RWPE2 (cell line): ENCODE measurements at regions not wholly inside any gene's neighbourhood (a gene's known extent, or its start where the extent isn't known, plus 50 kb on each side); places are given as distances from the start of the nearest gene placed in this dataset.
A peak's percentile ranks its signal among the peaks of the same experiment; 100 is the strongest.

Experiments
- ATAC-seq: fragments of 200-7000 bp; cut with Tn5 transposase; 3 replicates; pipeline ENCODE4 v1.9.1; 2021; ENCODE audit warnings: low read depth
- DNase-seq: peaks from one replicate; pipeline ENCODE4 v3.0.0-alpha.2; 2020; ENCODE audit warnings: low spot score
- H3K27ac ChIP-seq: fragments of 450-650 bp; 2 replicates; pipeline ENCODE4 v1.5.1; 2017; ENCODE audit warnings: mild to moderate bottlenecking; ENCODE audit not compliant: poor library complexity, severe bottlenecking
- H3K27me3 ChIP-seq: fragments of 250-450 bp; sonication (Bioruptor Pico); 2 replicates; pipeline ENCODE4 v1.5.1; 2021; ENCODE audit warnings: mild to moderate bottlenecking, moderate library complexity; ENCODE audit not compliant: insufficient read depth, poor library complexity, severe bottlenecking
- H3K36me3 ChIP-seq: fragments of 250-450 bp; sonication (Bioruptor Pico); 2 replicates; pipeline ENCODE4 v1.5.1; 2020; ENCODE audit warnings: low read depth, mild to moderate bottlenecking, moderate library complexity
- H3K4me1 ChIP-seq: fragments of 250-450 bp; sonication (Bioruptor Pico); 2 replicates; pipeline ENCODE4 v1.5.1; 2021; ENCODE audit warnings: mild to moderate bottlenecking, moderate library complexity; ENCODE audit not compliant: insufficient read depth, poor library complexity, severe bottlenecking
- H3K4me3 ChIP-seq: fragments of 250-450 bp; sonication (Bioruptor Pico); 2 replicates; pipeline ENCODE4 v1.5.1; 2021; ENCODE audit warnings: mild to moderate bottlenecking, moderate library complexity; ENCODE audit not compliant: severe bottlenecking
- H3K9me3 ChIP-seq: fragments of 250-450 bp; sonication (Bioruptor Pico); 2 replicates; pipeline ENCODE4 v1.5.1; 2021; ENCODE audit warnings: mild to moderate bottlenecking, moderate library complexity; ENCODE audit not compliant: severe bottlenecking
- TF ChIP-seq, protein P1 (sequence below): fragments of 450-650 bp; IDR thresholded peaks from one replicate; pipeline ENCODE4 v1.5.1; 2017; ENCODE audit warnings: mild to moderate bottlenecking, moderate library complexity; ENCODE audit not compliant: poor library complexity, severe bottlenecking

DNA sequence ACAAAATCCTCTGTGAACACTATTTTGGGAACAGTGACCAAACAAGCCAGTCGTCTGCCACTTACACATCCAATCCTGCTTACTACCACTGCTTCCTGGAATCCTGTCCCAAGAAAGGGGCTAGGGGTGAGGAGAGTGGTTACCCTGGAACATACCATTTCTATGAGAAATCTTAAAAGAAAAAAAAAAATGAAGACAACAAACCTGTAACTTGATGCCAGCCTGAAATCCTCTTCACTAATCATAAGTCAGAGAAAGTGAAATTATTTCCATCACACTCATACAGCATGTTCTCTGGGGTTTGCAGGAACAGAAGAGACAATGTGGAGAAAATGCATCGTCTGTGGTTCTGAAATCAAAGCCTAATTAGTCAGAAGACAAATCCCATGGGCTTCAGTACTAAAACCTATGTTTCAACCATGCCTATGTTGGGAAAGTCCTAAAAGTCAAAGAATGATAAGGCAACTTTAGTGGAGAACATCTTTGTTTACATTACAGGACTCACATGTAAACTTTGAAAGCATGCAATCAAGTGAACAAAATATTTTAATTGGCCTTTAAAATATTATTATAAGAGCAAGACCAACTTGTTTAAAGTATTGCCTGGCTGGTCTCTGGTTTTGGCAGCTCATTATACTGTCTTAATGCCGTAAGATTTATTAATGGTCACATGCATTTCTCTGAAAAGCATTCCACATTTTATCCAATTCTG, 220.7 kb downstream of the LTN1 start:
- Histone ChIP-seq H3K4me1 (peaks cover 3% of the 10 kb centered on the region), H3K27me3 (peaks cover 2% of the 10 kb centered on the region), H3K27ac (no peak overlapping the region), H3K36me3 (no peaks in the 10 kb centered on the region), H3K9me3 (no peaks in the 10 kb centered on the region), H3K4me3 (no peak overlapping the region)
- DNase-seq (no peak), ATAC-seq (peak; percentile 73)
- TF ChIP-seq, protein P1, sequence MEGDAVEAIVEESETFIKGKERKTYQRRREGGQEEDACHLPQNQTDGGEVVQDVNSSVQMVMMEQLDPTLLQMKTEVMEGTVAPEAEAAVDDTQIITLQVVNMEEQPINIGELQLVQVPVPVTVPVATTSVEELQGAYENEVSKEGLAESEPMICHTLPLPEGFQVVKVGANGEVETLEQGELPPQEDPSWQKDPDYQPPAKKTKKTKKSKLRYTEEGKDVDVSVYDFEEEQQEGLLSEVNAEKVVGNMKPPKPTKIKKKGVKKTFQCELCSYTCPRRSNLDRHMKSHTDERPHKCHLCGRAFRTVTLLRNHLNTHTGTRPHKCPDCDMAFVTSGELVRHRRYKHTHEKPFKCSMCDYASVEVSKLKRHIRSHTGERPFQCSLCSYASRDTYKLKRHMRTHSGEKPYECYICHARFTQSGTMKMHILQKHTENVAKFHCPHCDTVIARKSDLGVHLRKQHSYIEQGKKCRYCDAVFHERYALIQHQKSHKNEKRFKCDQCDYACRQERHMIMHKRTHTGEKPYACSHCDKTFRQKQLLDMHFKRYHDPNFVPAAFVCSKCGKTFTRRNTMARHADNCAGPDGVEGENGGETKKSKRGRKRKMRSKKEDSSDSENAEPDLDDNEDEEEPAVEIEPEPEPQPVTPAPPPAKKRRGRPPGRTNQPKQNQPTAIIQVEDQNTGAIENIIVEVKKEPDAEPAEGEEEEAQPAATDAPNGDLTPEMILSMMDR: no peak

DNA sequence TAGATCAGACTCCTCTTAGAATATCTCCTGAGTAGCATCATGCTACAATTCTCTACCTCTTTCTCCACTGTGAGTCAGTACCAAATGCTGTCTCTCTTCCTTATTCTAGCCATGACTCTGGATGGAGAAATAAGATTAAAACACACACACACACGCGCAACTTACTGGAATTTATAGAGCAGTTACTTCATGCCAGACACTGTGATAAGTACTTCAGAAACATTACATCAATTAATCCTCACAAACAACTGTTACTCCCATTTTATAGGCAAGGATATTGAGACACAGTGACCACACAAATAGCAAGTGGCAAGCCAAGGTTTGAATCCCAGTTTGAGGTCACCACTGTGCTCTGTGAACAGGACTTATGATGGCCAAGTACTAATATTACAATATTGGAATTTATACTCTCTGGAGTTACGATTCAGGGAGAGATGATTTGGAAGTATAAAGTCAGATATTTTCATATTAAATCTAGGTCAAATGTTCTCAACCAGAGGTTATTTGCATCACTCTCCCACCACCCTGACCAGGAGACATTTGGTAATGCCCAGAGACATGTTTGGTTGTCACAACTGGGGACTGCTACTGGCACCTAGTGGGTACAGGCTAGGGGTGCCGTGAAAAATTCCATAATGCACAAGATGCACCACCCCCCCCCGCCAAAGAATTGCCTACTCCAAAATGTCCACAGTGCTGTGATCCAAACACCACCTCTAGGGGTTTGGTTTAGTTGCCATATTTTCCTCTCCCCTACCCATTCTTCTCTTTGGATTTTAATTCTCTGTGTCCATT, 221.6 kb downstream of the LTN1 start:
- Histone ChIP-seq H3K9me3 (no peaks in the 10 kb centered on the region), H3K36me3 (no peaks in the 10 kb centered on the region), H3K4me3 (no peak overlapping the region), H3K27me3 (peaks cover 2% of the 10 kb centered on the region), H3K4me1 (peaks cover 3% of the 10 kb centered on the region), H3K27ac (no peak overlapping the region)
- ATAC-seq: no peak
- TF ChIP-seq, protein P1: no peak
- no peak for DNase-seq

DNA sequence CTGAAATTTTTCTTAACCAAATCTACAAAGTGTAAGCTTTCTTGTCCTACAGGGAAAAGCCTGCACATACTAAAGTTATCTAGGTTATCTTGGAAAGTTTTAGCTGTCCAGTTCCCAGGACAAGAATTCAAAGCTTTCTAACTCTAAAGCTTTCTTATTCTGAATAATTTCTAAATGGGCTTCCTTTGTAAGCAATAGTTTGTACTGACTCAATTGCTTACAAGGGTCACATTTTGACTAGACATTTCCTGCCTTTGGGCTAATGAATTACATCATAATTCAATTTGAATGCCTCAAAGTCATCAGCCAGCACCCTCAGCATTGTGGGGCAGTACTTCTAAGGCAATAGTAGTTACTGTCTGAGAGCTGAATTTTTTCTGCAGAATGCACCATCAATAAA, 223.0 kb downstream of the LTN1 start:
- no peak for ATAC-seq
- no peaks in the 10 kb centered on the region for H3K9me3 ChIP-seq
- no peak overlapping the region for H3K4me3 ChIP-seq
- DNase-seq: no peak
- TF ChIP-seq, protein P1: no peak
- no peak overlapping the region for H3K27ac ChIP-seq
- no peaks in the 10 kb centered on the region for H3K36me3 ChIP-seq
- H3K27me3 ChIP-seq: peaks cover 2% of the 10 kb centered on the region
- H3K4me1 ChIP-seq: peaks cover 3% of the 10 kb centered on the region

DNA sequence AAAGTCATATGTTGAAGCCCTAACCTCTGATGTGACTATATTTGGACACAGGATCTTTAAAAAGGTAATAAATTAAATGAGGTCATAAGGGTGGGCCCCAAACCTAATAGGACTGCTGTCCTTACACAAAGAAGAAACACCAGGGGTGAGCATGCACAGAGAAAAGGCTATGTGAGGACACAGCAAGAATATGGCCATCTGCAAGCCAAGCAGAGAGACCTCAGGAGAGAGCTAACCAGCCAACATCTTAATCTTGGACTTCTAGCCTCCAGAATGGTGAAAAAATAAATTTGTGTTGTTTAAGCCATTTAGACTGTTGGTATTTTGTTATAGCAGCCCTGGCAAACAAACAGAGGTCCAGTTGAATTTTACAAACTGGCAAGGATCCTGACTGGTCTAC, 223.9 kb downstream of the LTN1 start:
- Histone ChIP-seq H3K4me3 (no peak overlapping the region), H3K9me3 (no peaks in the 10 kb centered on the region), H3K27ac (no peak overlapping the region), H3K36me3 (no peaks in the 10 kb centered on the region), H3K27me3 (peaks cover 2% of the 10 kb centered on the region), H3K4me1 (peaks cover 3% of the 10 kb centered on the region)
- no peak for ATAC-seq
- TF ChIP-seq, protein P1: no peak
- DNase-seq: no peak

DNA sequence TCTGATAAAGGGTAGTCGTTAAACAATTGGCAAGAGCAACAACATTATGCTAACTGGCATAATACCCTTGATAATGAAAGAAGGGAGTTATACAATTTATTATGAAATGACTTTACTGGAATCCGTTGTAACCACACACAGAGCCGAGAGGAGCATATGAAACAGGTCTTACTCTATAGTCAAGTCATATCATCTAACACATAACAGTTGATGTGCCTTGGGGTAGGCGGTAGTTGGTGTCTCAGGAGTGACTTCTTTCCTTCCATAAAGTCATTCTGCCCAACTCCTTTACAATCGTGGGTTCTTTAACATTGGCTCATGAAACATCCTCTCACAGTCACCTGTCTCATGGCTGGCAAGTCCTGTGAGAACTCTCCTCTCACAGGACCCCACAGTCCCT, 225.2 kb downstream of the LTN1 start:
- Histone ChIP-seq H3K36me3 (no peaks in the 10 kb centered on the region), H3K27me3 (no peaks in the 10 kb centered on the region), H3K4me3 (no peak overlapping the region), H3K9me3 (no peaks in the 10 kb centered on the region), H3K27ac (no peak overlapping the region), H3K4me1 (peaks cover 3% of the 10 kb centered on the region)
- DNase-seq: no peak
- TF ChIP-seq, protein P1: no peak
- ATAC-seq: no peak
